GM19035 (cell line): ENCODE measurements at regions not wholly inside any gene's neighbourhood (a gene's known extent, or its start where the extent isn't known, plus 50 kb on each side); places are given as distances from the start of the nearest gene placed in this dataset.

ENCODE experiments used
- ATAC-seq: cut with Tn5 transposase; IDR thresholded peaks from one replicate; pipeline ENCODE4 v1.9.1; 2021; ENCODE audit not compliant: unreplicated experiment

GRCh38 chr10:124265776-124266467 lies 152.8 kb downstream of the OAT start:
- ATAC-seq, result no peak

- no peak for ATAC-seq
Observed at GRCh38 chr10:124265391-124265745, 153.4 kb downstream of the OAT start.

DNA sequence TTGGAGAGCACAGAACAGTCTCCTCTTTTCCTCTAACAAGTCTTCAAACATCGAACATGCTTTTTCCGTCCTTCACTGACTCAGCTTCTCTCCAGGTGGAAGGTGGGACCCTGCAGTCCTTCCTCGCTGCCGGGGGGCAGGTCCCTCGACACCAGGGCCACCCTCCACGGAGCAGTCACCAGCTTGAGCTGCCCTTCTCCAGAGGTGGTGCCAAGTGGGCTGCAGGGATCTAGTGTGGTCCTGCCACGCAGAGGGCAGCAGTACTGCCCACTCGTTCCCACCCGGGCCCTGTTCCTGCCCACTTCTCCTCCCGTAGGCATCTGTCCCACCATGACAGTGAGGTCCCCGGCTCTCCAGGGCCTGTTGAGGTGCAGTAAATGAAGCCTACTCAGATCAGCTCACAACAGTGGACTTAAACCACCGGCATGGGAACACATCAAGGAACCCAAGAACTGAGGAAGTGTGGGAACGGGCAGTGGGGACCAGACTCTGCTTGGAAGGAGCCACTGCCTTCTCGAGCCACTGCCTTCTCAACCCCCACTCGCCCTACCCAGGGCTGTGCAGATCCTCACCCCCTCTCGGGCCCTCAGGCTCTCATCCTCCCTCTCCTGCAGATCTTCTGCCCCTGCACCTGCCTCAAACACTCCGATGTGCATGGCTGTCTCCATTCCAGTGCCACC lies 153.9 kb downstream of the OAT start:
- ATAC-seq, result no peak

DNA sequence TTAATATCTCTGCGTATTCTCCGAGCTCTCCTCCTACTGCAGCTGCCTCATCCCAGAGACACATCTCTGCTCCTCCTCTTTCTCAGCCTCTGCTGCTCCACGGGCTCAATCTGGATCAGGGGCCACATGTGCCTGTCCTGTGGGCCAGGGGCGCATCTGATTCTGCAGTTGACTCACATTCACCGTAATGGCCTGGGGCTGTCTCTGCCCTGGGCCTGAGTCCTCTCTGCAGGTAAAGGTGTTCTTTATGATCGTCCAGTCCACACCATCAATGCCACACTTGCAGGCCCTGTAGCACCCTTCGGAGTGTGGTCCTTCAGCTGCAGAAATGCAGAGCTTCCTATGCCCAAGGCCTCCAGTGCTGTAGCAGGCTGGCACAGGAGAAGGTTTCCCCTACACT lies 154.5 kb downstream of the OAT start:
- ATAC-seq, result no peak

DNA sequence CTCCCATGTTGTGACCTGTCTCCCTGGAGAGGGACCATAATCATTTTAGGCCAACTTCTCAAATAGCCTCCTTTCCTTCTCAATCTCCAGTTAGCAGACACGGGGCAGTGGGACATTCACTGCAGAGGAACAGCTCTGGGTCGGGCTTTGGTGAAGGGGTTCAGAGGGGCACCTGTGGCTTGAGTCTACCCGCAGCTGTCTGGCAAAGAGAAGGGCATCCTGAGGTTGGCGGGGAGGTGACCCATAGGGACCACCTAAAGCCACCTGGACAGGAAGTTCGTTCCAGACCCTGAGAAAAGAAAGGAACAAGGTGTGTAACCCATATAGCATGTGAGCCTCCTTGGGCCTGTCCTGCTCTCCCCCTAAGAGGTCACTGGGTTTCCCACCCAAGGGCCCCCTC lies 155.0 kb downstream of the OAT start:
- ATAC-seq, result no peak

DNA sequence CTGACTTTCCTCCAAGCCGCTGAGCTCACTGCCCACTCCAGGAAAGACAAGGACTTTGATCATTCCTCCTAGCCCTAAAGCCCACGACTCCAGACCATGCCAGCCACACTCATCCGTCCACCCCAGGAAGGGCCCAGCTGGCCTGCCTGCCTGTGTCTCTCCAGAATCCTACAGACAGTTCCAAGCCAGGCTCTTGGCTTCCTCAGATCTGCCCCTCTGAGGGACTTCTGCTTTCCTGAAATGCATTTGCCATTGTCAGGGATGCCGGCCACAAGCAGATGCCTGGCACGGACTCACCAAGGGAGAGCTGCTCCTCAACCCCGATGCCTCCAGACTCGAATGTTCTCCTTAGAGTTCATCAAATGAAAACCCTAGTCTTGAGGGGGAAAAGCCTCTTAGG lies 155.8 kb downstream of the OAT start:
- no peak for ATAC-seq

DNA sequence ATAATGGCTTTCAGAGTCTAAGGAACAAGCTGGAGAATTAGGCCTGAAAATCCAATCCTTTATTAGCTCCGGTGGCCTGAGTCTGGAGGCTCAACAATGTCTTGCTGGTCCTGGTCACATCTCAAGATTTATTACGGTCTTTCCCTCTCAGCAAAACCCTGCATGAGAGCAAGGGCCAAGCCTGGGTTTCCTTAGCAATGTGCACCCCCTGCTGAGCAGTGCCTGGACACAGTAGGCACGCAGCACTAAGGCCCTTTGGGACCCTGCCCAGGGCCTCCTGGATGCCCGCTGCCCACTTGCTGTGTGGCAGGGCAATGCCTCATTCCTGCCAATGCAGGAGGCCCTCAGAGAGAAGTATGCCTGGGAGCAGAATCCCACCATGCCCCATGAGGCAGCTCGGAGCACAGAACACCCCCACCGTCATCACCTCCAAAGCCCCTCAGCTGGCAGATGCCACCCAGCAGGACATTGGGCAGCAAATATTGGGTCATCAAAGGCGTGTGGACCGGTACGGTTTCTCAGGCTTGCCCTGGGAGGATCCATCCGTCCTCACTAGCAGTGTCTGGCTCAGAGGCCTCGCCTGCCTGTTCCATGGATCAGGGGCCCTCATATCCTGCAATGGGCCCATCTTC lies 156.4 kb downstream of the OAT start:
- ATAC-seq, result no peak

GRCh38 chr10:124259139-124259825 lies 159.4 kb downstream of the OAT start:
- ATAC-seq, result no peak

- no peak for ATAC-seq
Observed at GRCh38 chr10:124257781-124258180, 160.9 kb downstream of the OAT start.

DNA sequence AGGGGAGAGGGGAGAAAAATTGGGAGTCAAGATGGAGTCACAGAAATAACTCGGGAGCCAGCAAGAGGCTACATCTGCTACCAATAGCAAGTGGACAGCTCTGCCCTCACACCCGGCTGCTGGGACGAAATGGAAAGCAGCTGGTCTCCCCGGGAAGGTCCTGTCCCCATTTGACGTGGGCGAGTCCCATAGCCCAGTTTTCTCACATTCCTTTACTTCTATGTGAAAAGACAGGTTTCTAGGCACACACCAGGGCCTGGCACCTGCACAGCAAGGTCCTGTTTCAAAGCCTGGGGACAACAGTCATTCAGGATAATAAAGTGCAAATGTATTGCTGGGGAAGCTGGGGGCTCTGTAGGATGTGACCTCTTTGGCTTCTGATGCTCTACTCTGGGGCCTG lies 162.6 kb downstream of the OAT start:
- ATAC-seq, result no peak

DNA sequence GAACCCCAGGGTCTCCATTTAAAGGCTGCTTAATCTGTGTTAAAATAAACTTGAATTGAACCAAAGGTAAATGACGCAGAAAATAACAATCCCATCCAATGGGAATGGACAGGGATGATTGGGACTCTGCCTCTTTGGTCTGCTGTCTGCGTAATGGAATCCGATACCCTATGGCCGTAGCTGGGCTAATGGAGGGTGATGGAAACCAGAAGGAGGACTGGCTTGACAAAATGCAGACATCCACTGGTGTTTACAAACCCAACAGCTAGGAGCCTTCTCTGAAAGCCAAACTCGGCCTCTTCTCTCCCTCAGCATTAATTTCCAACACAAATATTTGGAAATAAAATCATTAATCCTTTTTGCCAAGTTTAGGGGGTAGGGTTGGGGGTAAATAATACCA lies 162.2 kb upstream of the CHST15 start:
- no peak for ATAC-seq

DNA sequence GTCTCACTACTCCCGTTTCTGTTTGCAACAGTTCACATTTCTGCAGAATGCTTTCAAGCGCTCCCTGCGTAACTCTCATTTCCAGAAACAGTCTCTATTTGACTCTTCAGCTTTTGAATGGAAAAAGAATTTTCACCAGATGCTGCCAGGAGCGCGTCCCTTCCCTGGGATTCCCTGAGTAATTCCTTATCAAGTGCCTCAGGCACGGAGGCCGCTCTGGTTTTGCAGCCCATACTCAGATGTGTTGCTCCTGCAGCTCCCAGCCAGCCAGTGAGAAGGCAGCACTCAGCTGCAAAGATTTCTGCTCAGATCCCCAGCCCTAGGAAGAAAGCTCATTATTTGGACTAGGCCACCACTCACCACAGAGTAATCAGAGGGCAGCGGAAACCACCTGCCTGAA lies 161.1 kb upstream of the CHST15 start:
- ATAC-seq, result no peak

DNA sequence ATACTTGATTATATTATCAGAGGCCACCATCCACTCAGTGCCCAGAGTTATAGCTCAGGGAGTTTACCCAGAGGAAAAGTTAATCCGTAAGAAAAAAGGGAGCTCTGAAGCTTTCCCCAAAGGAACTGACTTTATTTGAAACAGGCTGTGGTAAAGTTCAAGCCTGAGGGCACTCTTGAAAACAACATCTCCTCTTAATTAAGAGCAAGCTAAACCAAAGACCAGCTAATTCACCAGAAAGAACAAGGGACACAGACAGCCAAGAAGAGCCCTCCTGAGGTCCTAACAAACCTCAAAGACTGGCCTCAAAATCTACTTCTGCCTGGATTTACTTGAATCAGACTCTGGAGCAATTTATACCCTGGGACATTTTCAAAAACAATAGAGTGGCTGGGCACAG lies 159.6 kb upstream of the CHST15 start:
- ATAC-seq, result no peak

DNA sequence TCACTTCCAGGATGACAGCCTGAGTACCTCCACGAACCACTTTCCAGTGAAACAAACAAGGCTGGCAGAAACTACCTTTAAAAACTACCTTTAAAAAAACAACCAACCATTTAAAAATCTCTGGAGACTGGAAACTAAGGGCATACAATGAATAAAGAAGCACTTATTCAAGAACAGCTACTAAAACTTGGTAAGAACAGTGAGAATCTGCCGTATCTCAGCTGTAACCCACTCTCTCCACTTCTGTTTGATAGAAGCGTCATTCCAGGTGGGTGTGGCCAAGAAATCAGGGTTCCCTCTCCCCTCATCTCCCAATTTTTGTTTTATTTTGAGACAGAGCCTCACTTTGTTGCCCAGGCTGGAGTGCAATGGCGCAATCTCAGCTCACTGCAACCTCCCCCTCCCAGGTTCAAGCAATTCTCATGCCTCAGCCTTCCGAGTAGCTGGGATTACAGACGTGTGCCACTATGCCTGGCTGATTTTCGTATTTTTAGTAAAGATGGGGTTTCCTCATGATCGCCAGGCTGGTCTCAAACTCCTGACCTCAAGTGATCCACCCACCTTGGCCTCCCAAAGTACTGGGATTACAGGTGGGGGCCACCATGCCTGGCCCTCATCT lies 158.8 kb upstream of the CHST15 start:
- ATAC-seq, result no peak

DNA sequence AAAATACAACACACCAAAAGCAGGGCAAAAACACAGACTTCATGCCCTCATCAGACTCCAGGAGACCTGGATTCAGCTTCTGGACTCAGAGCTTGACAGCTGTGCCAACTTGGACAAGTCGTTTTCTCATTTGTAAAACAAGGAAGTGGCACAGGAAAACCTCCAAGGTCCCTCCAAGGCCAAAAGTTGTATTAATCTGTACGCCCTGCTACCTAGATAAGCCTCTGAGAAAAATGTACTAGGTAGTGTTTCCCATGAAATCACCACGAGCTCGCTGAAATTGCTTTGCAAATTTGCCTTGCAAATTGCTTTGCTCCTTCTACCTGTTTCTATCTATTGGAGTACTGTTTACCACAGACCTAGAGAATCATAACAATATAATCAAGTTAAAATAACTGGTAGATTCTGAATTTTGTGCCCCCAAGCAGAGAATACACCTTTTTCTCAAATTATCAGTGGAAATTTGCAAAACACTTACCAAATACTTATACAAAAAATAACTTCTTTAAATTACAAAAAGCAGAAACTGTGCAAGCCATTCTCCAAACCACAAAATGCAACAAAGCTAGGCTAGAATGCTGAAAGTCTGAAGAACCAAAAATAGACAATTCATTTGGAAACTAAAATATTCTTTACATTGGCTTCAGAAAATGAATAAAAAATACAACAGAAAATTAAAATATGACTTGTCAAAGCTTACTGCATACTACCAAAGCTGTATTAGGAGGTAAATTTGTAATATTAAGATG lies 158.1 kb upstream of the CHST15 start:
- no peak for ATAC-seq

- ATAC-seq, result no peak
Observed at GRCh38 chr10:124250506-124250905, 157.1 kb upstream of the CHST15 start.

DNA sequence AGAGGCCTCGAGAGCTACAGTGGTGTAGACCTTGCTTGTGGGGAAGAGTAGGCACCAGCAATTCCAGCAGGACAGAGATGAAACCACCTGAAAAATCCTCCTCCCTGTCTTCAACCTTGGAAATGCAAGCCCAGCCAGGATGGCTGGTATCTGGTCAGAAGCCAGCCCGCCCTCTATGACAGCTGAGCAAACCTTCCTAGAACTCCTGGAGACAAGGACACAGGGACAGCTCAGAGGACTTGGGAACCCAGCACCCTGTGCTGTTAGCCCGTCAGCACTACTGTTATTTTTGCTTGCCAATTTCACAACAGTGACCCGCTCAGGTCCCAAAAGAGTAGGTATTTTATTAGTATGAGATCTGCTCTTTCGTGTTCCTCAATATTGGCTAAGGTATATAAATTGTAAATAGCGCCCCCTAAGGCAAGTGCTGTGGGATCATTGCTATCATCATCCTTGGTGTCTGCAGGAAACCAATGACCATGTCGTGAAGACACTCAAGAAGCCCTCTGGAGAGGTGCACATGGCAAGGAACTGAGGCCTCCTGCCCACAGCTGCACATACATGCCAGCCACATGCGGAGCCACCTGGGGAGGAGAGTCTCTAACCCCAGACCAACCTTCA lies 156.5 kb upstream of the CHST15 start:
- ATAC-seq, result no peak

DNA sequence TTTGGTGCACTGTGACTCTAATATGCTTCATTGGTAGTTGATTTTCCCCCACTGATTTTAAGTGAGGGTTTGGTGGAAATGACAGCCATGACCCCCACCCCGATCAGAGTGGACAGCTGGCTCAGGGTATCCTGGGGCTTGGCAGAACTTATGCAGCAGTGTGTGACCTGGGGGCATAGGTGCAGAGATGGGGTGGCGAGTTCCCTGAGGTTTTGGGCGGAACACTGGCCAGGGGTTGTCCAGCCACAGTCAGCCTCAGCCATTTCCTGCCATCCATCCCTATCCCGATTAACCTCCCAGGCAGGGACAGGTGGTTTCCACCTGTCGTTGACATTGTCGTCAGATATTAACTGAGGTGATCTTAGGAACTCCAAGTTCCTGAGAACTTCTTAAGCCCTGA lies 155.8 kb upstream of the CHST15 start:
- ATAC-seq, result no peak

DNA sequence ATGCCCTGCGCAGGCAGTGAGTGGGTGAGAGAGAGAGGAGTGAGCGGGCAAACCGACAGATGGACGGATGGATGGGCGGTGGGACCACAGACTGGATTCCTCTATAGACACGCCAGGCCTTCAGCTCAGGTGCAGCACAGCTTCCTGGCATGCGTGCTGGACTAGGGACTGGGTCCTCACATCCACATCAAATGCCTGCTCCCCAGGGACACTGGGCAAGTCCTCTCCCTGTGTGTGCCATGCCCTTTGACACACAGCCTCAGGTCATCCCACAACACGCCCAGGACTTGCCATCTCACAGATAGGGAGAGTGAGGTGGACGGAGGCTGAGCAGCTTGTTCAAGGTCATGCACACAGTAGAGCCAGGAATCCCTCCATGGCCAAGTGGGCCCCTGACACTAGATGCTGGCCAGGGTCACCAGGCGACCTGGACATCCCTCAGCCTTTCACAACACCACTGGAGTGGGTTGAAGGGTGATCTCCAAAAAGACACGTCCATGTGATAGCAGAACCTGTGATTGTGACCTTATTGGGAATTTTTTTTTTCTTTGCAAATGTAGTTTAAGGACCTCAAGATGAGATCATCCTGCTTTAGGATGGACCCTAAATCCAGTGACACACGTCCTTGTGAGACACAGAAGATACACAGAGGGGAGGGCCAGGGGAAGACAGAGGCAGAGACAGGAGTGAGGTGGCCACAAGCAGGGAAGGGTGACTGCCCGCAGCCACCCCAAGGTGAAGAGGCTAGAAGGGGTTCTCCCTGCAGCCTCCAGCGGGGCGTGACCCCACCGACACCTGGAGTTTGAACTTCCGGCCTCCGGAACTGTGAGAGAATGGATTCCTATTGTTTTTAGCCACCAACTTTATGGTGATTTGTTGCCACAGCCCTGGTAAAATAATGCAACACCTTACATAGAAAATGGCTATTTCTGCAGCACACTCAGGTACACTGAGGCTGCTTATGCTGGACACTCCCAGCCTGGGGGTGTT lies 155.0 kb upstream of the CHST15 start:
- no peak for ATAC-seq
